Sciatic nerve (tissue), 2 donors: ENCODE measurements at regions not wholly inside any gene's neighbourhood (a gene's known extent, or its start where the extent isn't known, plus 50 kb on each side); places are given as distances from the start of the nearest gene placed in this dataset.

Experiments used
- ATAC-seq: fragments of 200-7000 bp; cut with Tn5 transposase; one replicate; pipeline ENCODE4 v1.9.1; 2020; ENCODE audit warnings: mild to moderate bottlenecking, moderate library complexity
- DNase-seq: peaks from one replicate; pipeline ENCODE4 v3.0.0-alpha.2; 2020; ENCODE audit warnings: low spot score
- intact Hi-C: fragments of 100-400 bp; cut with DNase I; formaldehyde crosslinking; loops from one replicate; pipeline ENCODE4 v1.14.2; 2022
- donor health status: DM: no; HTN: no; CAD: no.
- donor health status: DM: no; HTN: no; CAD: no.

GRCh38 chr10:125216861-125217260 is 56.5 kb upstream of the CTBP2 start:
- no peak for ATAC-seq
- no peak for DNase-seq
- intact Hi-C loops = no loop called here

GRCh38 chr10:125216309-125216708 is 55.9 kb upstream of the CTBP2 start:
- DNase-seq (no peak), ATAC-seq (no peak)
- intact Hi-C loops = no loop called here

- intact Hi-C loops = no loop called here
- no peak for DNase-seq
- no peak for ATAC-seq
Observed at GRCh38 chr10:125214283-125214570, 53.9 kb upstream of the CTBP2 start.

GRCh38 chr10:125213541-125214282 is 53.3 kb upstream of the CTBP2 start:
- no peak for DNase-seq
- no peak for ATAC-seq
- intact Hi-C loops = no loop called here

- ATAC-seq (no peak), DNase-seq (no peak)
- intact Hi-C loops = no loop called here
Observed at GRCh38 chr10:125212150-125212809, 51.9 kb upstream of the CTBP2 start.
